Tibial artery (tissue), 4 donors: ENCODE measurements at regions not wholly inside any gene's neighbourhood (a gene's known extent, or its start where the extent isn't known, plus 50 kb on each side); places are given as distances from the start of the nearest gene placed in this dataset.
"Not testable (repeated sequence)": the region's sequence is repeated elsewhere in the genome, so short reads cannot be mapped to it uniquely, and the experiment has no call there.

Source experiments
- DNase-seq, 2 donors: peaks; one replicate each; pipeline ENCODE4 v3.0.0-alpha.2; 2019
- H3K27ac ChIP-seq, 2 donors: fragments of 200-600 bp; sonication (generic) in 1 of 2; 1 replicate in 1 of 2; 2 replicates in 1 of 2; pipeline ENCODE4 v1.5.1; 2018 to 2019; ENCODE audit warnings: mild to moderate bottlenecking in 1 of 2
- H3K27me3 ChIP-seq, 2 donors: fragments of 200-600 bp; sonication (generic) in 1 of 2; one replicate each; pipeline versions ENCODE4 v1.5.1 to v1.6.0; 2016 to 2019
- H3K36me3 ChIP-seq, 3 donors: fragments of 200-600 bp; sonication (generic) in 2 of 3; one replicate each; pipeline ENCODE4 v1.5.1; 2016 to 2019; ENCODE audit warnings: mild to moderate bottlenecking in 2 of 3
- H3K4me1 ChIP-seq, 4 donors: fragments of 200-600 bp; sonication (generic) in 2 of 4; 1 replicate in 3 of 4; 2 replicates in 1 of 4; pipeline ENCODE4 v1.5.1; 2016 to 2019
- H3K4me3 ChIP-seq, 2 donors: fragments of 200-600 bp; sonication (generic) in 1 of 2; 1 replicate in 1 of 2; 2 replicates in 1 of 2; pipeline ENCODE4 v1.5.1; 2018 to 2019; ENCODE audit warnings: mild to moderate bottlenecking in 2 of 2
- H3K9me3 ChIP-seq, 3 donors: fragments of 200-600 bp; sonication (generic) in 1 of 3; one replicate each; pipeline ENCODE4 v1.5.1; 2016 to 2019
- intact Hi-C: fragments of 100-400 bp; cut with DNase I; formaldehyde crosslinking; loops from one replicate; pipeline ENCODE4 v1.15.0; 2023; ENCODE audit warnings: low total_unique reads
- TF ChIP-seq, protein P1 (sequence below), 2 experiments: fragments of 200-600 bp in 1 of 2; fragments of 450-650 bp in 1 of 2; IDR thresholded peaks; one replicate each; pipeline ENCODE4 v1.5.1; 2017 to 2019; ENCODE audit warnings: antibody characterized with exemption in 2 of 2, mild to moderate bottlenecking in 1 of 2, moderate library complexity in 1 of 2

GRCh38 chr5:89336111-89336510, 453.1 kb upstream of the MEF2C start:
- Histone ChIP-seq H3K27me3 (no peaks in the 10 kb centered on the region), H3K36me3 (no peaks in the 10 kb centered on the region), H3K9me3 (no peaks in the 10 kb centered on the region), H3K4me1 (peaks cover 0 to 3% (median 0%) of the 10 kb centered on the region in 4 donors), H3K4me3 (no peak overlapping the region), H3K27ac (no peak overlapping the region)
- intact Hi-C loops: no loop called here
- no peak for DNase-seq
- TF ChIP-seq, protein P1, sequence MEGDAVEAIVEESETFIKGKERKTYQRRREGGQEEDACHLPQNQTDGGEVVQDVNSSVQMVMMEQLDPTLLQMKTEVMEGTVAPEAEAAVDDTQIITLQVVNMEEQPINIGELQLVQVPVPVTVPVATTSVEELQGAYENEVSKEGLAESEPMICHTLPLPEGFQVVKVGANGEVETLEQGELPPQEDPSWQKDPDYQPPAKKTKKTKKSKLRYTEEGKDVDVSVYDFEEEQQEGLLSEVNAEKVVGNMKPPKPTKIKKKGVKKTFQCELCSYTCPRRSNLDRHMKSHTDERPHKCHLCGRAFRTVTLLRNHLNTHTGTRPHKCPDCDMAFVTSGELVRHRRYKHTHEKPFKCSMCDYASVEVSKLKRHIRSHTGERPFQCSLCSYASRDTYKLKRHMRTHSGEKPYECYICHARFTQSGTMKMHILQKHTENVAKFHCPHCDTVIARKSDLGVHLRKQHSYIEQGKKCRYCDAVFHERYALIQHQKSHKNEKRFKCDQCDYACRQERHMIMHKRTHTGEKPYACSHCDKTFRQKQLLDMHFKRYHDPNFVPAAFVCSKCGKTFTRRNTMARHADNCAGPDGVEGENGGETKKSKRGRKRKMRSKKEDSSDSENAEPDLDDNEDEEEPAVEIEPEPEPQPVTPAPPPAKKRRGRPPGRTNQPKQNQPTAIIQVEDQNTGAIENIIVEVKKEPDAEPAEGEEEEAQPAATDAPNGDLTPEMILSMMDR (IDR thresholded peaks at IDR 0.05): no peak

- Histone ChIP-seq H3K4me1 (no peaks in the 10 kb centered on the region), H3K27me3 (no peaks in the 10 kb centered on the region), H3K27ac (no peak overlapping the region), H3K36me3 (no peaks in the 10 kb centered on the region), H3K4me3 (no peak overlapping the region), H3K9me3 (no peaks in the 10 kb centered on the region)
- TF ChIP-seq, protein P1 (IDR thresholded peaks at IDR 0.05): no peak
- no peak for DNase-seq
- intact Hi-C loops: no loop called here
Measured at GRCh38 chr5:89330140-89330539, 447.2 kb upstream of the MEF2C start.

GRCh38 chr5:89327608-89328007, 444.6 kb upstream of the MEF2C start:
- intact Hi-C loops: no loop called here
- no peak for DNase-seq
- no peak overlapping the region for H3K27ac ChIP-seq

GRCh38 chr5:89324990-89325389, 442.0 kb upstream of the MEF2C start:
- H3K4me1 ChIP-seq: no peaks in the 10 kb centered on the region
- no peak overlapping the region for H3K27ac ChIP-seq
- intact Hi-C loops: no loop called here
- TF ChIP-seq, protein P1 (IDR thresholded peaks at IDR 0.05): no peak
- no peak overlapping the region for H3K4me3 ChIP-seq
- no peaks in the 10 kb centered on the region for H3K9me3 ChIP-seq
- no peaks in the 10 kb centered on the region for H3K36me3 ChIP-seq
- DNase-seq: no peak
- no peaks in the 10 kb centered on the region for H3K27me3 ChIP-seq

More at GRCh38 chr5:89327608-89328007, 444.6 kb upstream of the MEF2C start:
- TF ChIP-seq, protein P1 (IDR thresholded peaks at IDR 0.05): no peak
- no peaks in the 10 kb centered on the region for H3K36me3 ChIP-seq
- no peaks in the 10 kb centered on the region for H3K9me3 ChIP-seq
- no peak overlapping the region for H3K4me3 ChIP-seq
- H3K4me1 ChIP-seq: no peaks in the 10 kb centered on the region
- H3K27me3 ChIP-seq: no peaks in the 10 kb centered on the region

DNA sequence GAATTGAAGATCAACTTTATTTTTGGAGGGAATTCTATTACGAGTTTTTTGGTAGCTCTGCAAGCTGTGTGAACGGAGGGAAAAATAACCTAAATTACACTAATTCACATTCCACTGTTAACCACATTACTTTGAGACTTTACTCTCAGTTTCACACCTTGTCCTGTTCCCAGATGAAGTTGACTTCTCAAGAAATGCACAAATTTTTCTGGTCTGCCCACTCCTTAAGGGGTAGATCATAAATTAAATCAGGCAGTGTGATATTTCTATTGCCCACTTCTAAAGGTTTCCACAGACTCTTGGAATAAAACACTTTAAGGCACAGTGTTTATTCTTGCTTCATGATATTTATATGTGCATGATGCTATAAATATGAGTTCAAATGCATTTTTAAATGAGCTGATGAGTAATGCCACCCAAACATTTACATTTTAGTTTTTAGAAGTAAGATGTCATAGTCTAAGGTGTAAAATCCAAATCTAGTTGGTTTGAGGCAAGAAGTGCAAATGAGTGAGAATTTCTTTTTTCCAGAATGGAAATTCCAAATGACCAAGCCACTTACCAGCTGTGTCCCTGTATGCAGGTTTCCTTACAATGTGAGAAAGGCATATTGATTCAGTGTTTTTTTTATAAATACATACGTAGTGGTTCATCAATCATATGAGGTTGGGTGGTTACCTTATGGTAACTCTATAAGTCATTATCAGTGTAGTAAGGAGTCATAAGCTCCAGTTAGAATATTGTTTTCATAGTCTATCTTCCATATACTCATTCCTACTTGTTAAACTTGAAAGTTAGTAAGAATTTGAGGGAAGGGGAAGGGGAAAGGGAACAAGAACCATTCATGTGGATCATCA, 437.7 kb upstream of the MEF2C start:
- Histone ChIP-seq H3K9me3 (no peaks in the 10 kb centered on the region), H3K27me3 (no peaks in the 10 kb centered on the region), H3K4me3 (no peak overlapping the region), H3K4me1 (peaks cover 0 to 2% (median under 1%) of the 10 kb centered on the region in 4 donors), H3K27ac (no peak overlapping the region), H3K36me3 (no peaks in the 10 kb centered on the region)
- TF ChIP-seq, protein P1 (IDR thresholded peaks at IDR 0.05): no peak
- no peak for DNase-seq
- intact Hi-C loops: no loop called here

- H3K4me3 ChIP-seq, H3K27me3 ChIP-seq, intact Hi-C loops, H3K9me3 ChIP-seq, H3K27ac ChIP-seq, DNase-seq, H3K36me3 ChIP-seq: not testable (repeated sequence)
- H3K4me1 ChIP-seq: peaks cover 5 to 30% (median 19%) of the 10 kb centered on the region in 4 donors
Measured at GRCh38 chr5:89317838-89318237, 434.9 kb upstream of the MEF2C start.
